ENCODE measurements at regions not wholly inside any gene's neighbourhood (a gene's known extent, or its start where the extent isn't known, plus 50 kb on each side); places are given as distances from the start of the nearest gene placed in this dataset.

DNA sequence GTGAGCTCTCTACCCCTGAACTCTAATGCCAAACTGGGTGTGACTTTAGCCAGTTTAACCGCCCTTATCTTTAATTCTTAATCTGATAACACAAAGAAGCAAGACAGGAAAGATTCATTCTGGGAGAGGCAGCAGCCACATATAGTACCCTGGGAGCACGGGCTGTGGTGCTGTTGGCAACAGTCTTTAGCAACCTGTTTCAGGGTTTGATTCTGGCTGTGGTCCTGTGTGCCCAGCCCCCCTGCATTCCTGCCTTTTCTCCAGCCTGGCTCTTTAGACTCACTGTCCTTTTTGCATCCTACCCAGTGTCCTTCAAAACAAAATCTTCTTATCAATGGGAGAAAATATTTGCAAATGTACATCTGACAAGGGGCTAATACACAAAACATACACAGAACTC, 275.2 kb downstream of the GXYLT1 start:
- DNase-seq: no peak

DNA sequence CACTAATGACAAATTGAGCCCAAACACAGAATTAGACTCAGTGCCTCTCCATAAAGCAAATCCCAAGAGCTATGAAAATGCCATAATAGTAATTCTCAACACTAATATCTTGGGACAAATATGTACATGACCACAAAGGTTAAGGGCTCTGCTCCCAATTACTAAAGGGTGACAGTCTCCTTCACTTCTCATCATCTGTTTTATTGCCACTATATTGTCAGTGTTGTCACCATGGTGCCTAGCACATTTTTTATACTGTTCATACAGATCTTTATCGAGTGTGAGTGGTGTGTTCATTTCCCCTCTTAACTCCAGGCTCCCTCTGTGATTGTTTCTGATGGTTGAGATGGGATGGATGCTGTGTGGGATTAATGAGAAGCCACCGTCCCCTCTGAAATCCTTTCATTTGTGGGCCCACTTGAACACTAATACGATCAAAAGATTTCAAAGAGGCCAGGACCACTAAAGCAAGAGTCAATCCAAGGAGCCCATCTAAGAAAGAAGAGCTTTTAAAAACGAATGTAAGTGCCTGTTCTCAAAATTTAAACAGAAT, 277.7 kb downstream of the GXYLT1 start:
- no peak for DNase-seq

- DNase-seq: no peak
These were observed 288.4 kb downstream of the GXYLT1 start for GRCh38 chr12:41856228-41856627.

DNA sequence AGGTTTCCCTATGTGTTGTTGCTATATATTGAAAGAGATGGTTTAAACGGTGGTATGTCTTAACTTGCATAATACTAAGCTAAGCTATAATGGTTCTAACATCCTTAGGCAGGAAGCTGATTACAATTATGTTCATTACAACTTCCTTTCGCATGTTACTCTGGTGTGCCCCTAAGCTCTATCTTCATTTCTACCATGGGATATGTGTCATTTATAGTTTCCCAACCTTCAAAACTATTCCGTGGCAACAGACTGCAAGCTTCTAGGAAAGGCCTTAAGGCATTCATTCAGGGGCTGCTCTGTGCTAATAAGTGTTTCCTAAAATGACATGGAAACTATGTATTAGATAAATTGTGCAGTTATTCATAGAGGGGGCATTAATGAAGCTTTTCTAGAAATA, 294.6 kb downstream of the GXYLT1 start:
- no peak for DNase-seq

GRCh38 chr12:41846718-41847117, 298.0 kb downstream of the GXYLT1 start:
- DNase-seq: no peak

- DNase-seq: no peak
These were observed 308.3 kb downstream of the GXYLT1 start for GRCh38 chr12:41836416-41836815.

DNA sequence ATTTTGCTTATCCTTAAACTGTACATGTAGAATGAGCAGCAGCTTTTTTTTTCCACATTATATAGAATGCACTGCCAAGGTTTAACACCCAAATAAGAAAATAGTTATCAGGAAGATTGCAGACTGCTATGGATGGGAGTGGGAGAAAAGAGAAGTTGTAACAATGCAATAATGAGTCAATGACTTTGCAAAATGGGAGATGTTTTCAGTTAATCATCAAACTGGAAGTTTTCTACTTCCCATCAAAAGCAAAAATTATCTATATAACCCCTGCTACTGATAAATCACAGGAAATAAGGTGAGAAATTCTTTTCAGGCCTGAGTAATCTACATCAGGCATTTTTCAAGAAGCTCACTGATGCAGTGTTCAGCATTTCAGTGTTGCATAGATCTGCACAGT, 309.1 kb downstream of the GXYLT1 start:
- no peak for DNase-seq

GRCh38 chr12:41819948-41820347, 324.7 kb downstream of the GXYLT1 start:
- DNase-seq: no peak

DNA sequence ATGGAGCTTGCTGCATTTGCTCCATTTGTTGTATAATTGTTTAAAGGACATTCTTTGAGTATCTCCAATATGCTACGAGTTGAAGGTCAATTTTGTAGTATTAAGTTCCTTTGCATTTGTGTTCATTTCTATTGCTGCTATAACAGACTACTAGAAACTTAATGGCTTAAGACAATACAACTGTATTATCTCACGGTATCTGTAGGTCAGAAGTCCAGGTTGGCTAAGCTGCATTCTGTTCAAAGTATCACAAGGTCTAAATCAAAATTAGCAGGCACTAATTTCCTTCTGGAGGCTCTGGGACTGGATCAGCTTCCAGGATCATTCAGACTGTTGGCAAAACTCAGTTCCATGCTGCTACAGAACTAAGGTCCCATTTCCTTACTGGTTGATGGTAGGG, 340.6 kb downstream of the GXYLT1 start:
- no peak for DNase-seq

DNA sequence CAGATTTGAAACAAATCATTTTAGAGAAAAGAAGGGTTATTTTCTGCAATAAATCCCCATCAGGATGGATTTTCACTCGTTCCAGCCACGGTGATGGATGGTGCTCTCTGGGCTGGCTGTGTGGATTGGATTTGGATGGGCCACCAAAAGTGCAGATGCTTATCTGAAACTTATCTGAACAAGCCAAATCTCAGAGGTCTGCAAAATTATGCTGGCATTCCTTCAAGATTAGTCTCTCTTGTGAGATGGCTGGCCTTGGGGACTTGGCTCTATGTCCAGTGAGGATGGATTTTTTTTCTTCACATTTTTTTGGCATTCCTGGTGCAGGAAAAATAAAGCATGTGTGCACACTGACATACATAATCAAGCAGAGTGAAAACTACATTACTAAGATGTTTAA, 341.9 kb downstream of the GXYLT1 start:
- no peak for DNase-seq

DNA sequence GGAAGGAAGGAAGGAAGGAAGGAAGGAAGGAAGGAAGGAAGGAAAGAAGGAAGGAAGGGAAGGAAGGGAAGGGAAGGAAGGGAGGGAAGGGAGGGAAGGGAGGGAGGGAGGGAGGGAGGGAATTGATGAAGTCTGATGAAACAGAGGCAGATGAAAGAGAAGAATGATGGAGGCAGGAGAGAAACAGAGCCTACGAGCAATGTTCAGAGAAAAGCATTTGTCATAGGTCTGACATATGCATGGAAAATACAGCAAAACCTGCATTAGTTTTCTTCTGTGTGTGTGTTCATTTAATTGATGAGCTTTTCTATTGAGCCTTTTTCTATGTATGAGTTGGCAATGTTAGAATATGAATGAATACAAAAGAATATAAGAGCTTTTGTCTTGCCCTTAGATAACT, 343.4 kb downstream of the GXYLT1 start:
- no peak for DNase-seq

DNA sequence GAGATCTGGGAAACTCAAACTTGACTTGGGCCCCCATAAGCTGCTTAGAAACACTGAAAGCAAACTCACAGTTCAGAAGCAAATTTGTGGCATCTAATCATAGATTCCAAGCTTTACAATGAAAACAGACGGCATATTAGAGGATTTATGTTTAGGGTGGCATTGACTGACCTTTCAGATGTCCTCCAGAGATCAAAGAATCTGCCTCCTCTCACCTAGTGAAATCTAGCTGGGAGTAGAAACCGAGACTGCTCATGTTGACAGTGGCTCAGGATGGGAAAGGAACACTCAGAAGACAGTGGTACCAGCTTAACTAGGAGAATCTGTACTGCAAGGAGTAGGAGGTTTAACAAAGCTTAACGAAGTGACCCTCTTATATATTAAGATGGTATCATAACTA, 345.0 kb downstream of the GXYLT1 start:
- DNase-seq: no peak

GRCh38 chr12:41795910-41796309, 348.8 kb downstream of the GXYLT1 start:
- no peak for DNase-seq

DNA sequence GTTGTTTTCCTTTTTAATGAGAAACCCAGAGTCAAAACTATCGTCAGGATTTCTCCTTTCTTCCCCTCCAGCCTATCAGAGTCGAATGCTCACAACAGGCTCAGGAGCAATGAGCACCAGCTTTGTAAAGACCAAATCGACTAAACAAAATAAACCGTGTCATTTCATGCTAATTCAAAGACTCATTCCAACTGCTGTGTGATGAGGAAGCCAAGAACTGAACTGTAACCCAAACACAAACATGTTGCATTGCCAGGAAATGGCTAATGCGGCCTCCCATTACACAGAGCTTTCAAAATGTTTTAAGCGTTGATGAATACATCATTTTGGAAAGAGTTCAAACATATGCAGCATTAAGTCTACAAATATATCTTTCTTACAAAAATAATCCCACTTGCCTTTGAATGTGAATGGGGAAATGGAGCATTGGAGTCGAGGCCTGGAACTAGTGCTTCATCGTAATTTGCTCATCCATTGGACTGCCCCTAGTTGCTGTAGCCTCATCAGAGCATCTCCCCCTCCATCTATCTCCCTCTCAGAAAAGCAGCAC, 349.5 kb downstream of the GXYLT1 start:
- DNase-seq: no peak

DNA sequence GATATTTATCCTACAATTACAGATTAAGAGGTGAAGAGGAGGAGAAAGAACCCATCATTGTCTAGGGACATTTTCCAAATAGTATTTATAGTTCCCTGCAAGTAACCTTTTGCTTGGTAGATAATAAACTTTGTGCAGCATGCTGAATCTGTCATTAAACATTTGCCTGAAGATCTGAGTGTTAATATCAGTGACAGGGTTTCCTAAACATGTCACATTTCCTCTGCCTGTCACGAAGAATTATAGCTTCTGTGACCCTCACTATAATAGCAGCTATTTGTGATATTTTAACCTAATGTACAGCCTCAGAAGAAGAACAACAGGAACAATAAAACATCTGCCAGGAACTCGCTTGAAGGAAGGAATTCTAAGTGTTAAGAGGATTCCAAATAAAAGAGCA, 350.3 kb downstream of the GXYLT1 start:
- no peak for DNase-seq

GRCh38 chr12:41784957-41785356, 359.7 kb downstream of the GXYLT1 start:
- no peak for DNase-seq

GRCh38 chr12:41778934-41779333, 365.7 kb downstream of the GXYLT1 start:
- no peak for DNase-seq

GRCh38 chr12:41777064-41777790, 367.4 kb downstream of the GXYLT1 start:
- DNase-seq: no peak

- DNase-seq: no peak
These were observed 372.2 kb downstream of the GXYLT1 start for GRCh38 chr12:41772478-41772877.

GRCh38 chr12:41769810-41770209, 374.9 kb downstream of the GXYLT1 start:
- DNase-seq: no peak

GRCh38 chr12:41768456-41768855, 376.2 kb downstream of the GXYLT1 start:
- DNase-seq: no peak

DNA sequence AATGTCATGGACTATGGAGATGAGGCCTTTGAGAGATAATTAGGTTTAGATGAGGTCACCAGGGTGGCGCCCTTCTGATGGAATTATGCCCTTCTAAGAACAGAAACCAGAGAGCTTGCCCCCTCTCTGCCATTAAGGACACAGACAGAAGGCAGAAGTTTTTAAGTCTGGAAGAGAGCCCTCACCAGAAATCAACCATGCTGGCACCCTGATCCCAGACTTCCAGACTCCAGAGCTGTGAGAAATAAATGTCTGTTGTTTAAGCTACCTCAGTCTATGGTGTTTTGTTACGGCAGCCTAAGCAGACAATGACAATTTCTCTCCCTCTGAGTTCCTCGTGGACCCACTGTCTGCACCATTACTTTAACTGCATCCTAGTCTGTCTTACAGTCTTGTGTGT, 382.0 kb downstream of the GXYLT1 start:
- no peak for DNase-seq

- DNase-seq: no peak
These were observed 399.1 kb downstream of the GXYLT1 start for GRCh38 chr12:41745593-41745992.

- no peak for DNase-seq
These were observed 400.8 kb downstream of the GXYLT1 start for GRCh38 chr12:41743835-41744234.

DNA sequence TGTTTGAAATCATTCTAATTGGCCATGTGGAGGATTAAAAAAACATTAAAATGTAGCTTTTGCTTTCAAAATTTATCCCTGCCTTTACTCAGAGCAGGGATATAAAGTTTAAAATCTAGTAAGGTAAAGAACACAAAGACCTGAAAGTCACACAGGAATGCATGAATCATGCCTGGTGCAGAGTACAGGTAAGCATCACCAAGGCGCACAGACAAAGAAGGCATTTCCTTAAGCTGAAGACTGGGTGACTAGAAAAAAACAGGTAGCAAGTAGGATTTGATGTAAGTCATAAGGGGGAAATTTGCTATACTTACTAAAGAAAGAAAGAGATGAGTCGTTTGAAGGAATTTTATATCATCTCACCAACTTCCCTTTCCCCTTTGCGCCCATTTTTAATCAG, 405.6 kb downstream of the GXYLT1 start:
- no peak for DNase-seq
